Ovary (tissue), 7 donors: ENCODE measurements at regions not wholly inside any gene's neighbourhood (a gene's known extent, or its start where the extent isn't known, plus 50 kb on each side); places are given as distances from the start of the nearest gene placed in this dataset.

Experiments
- DNase-seq, 5 donors: peaks; one replicate each; pipeline ENCODE4 v3.0.0-alpha.2; 2019 to 2020
- H3K27ac ChIP-seq, 2 donors: fragments of 200-600 bp; one replicate each; pipeline versions ENCODE4 v1.5.1 to v1.8.0; 2019 to 2022
- H3K27me3 ChIP-seq: fragments of 200-600 bp; one replicate; pipeline ENCODE4 v1.8.0; 2022
- H3K36me3 ChIP-seq: fragments of 200-600 bp; sonication (generic); one replicate; pipeline ENCODE4 v1.5.1; 2019
- H3K4me1 ChIP-seq: one replicate; pipeline ENCODE4 v1.8.1; 2013; ENCODE audit warnings: mild to moderate bottlenecking, moderate library complexity; ENCODE audit not compliant: insufficient read depth
- H3K4me3 ChIP-seq: fragments of 200-600 bp; sonication (generic); one replicate; pipeline ENCODE4 v1.5.1; 2017
- H3K9me3 ChIP-seq, 2 donors: fragments of 200-600 bp in 1 of 2; sonication (generic) in 1 of 2; one replicate each; pipeline versions ENCODE4 v1.5.1 to v1.8.1; 2013 to 2019; ENCODE audit warnings: mild to moderate bottlenecking in 1 of 2, moderate library complexity in 1 of 2
- CTCF ChIP-seq, 3 donors: fragments of 450-650 bp in 2 of 3; fragments of 200-600 bp in 1 of 3; IDR thresholded peaks; one replicate each; pipeline versions ENCODE4 v1.5.1 to v1.8.0; 2016 to 2022; ENCODE audit warnings: antibody characterized with exemption in 3 of 3, mild to moderate bottlenecking in 1 of 3
- EP300 ChIP-seq: sonication (generic); formaldehyde crosslinking; IDR thresholded peaks from one replicate; pipeline ENCODE4 v1.6.1; 2017; ENCODE audit warnings: antibody characterized with exemption
- POLR2A ChIP-seq: fragments of 450-650 bp; IDR thresholded peaks from one replicate; pipeline ENCODE4 v1.6.1; 2017; ENCODE audit warnings: antibody characterized with exemption, mild to moderate bottlenecking, moderate library complexity
- WGBS, 3 donors: extraction: QIAGEN DNeasy Blood & Tissue Kit in 1 of 3; methylation state at CpG; one replicate each; pipeline versions ENCODE4 v1.1.5 to v1.1.7; 2013 to 2017; 5-methylcytosine and 5-hydroxymethylcytosine counted together
- intact Hi-C, 4 donors: fragments of 100-400 bp; cut with DNase I; formaldehyde crosslinking; loops; one replicate each; pipeline versions ENCODE4 v1.11.0 to v1.15.1; 2022 to 2023
- donor health status: DM: no; HTN: no; CAD: no; lungs with moderate emphysema.
- donor health status: DM: no; HTN: no; CAD: no.
- donor health status: Bipolar disorder and iron deficiency.
- donor health status: DM: no; HTN: no; CAD: no.
- donor health status: DM: yes; HTN: yes; CAD: no.

GRCh38 chr6:9062596-9062995 lies 627.3 kb upstream of the SLC35B3 start:
- H3K27me3 ChIP-seq: no peaks in the 10 kb centered on the region
- intact Hi-C loops: no loop called here
- WGBS, 3 donors: 67 to 71% (median 69%) methylated on average over 2 of the region's 2 CpGs
- H3K9me3 ChIP-seq: no peaks in the 10 kb centered on the region
- H3K4me3 ChIP-seq: no peak overlapping the region
- H3K4me1 ChIP-seq: no peaks in the 10 kb centered on the region
- no peak for DNase-seq
- TF ChIP-seq CTCF (IDR thresholded peaks at IDR 0.05) (no peak), POLR2A (no peak), EP300 (no peak)
- H3K27ac ChIP-seq: no peak overlapping the region
- H3K36me3 ChIP-seq: no peaks in the 10 kb centered on the region

- Histone ChIP-seq H3K4me1 (no peaks in the 10 kb centered on the region), H3K36me3 (no peaks in the 10 kb centered on the region), H3K27ac (no peak overlapping the region), H3K27me3 (no peaks in the 10 kb centered on the region), H3K9me3 (no peaks in the 10 kb centered on the region), H3K4me3 (no peak overlapping the region)
- no peak for TF ChIP-seq CTCF (IDR thresholded peaks at IDR 0.05)
- TF ChIP-seq POLR2A: no peak
- TF ChIP-seq EP300: no peak
- 62 to 76% (median 63%) methylated on average over 2 of the region's 2 CpGs for WGBS, 3 donors
- intact Hi-C loops: no loop called here
- no peak for DNase-seq
Observed at GRCh38 chr6:9057937-9058336, 622.6 kb upstream of the SLC35B3 start.

- intact Hi-C loops: no loop called here
- H3K9me3 ChIP-seq: no peaks in the 10 kb centered on the region
- TF ChIP-seq CTCF (IDR thresholded peaks at IDR 0.05) (no peak), EP300 (no peak), POLR2A (no peak)
- H3K27ac ChIP-seq: no peak overlapping the region
- no peaks in the 10 kb centered on the region for H3K36me3 ChIP-seq
- DNase-seq: no peak
- no peaks in the 10 kb centered on the region for H3K27me3 ChIP-seq
- no peak overlapping the region for H3K4me3 ChIP-seq
- 38 to 47% (median 43%) methylated on average over 2 of the region's 2 CpGs for WGBS, 3 donors
- H3K4me1 ChIP-seq: no peaks in the 10 kb centered on the region
Observed at GRCh38 chr6:9056556-9056955, 621.2 kb upstream of the SLC35B3 start.

GRCh38 chr6:9044426-9044825 lies 609.1 kb upstream of the SLC35B3 start:
- H3K4me1 ChIP-seq: no peaks in the 10 kb centered on the region
- no peak overlapping the region for H3K4me3 ChIP-seq
- H3K27ac ChIP-seq: no peak overlapping the region
- TF ChIP-seq EP300 (no peak), POLR2A (no peak), CTCF (IDR thresholded peaks at IDR 0.05) (no peak)
- no peaks in the 10 kb centered on the region for H3K9me3 ChIP-seq
- 73 to 81% (median 74%) methylated on average over 3 of the region's 3 CpGs for WGBS, 3 donors
- no peaks in the 10 kb centered on the region for H3K36me3 ChIP-seq
- no peaks in the 10 kb centered on the region for H3K27me3 ChIP-seq
- intact Hi-C loops: no loop called here
- no peak for DNase-seq

GRCh38 chr6:9040718-9041117 lies 605.4 kb upstream of the SLC35B3 start:
- no peak overlapping the region for H3K27ac ChIP-seq
- WGBS, 3 donors: 94 to 95% (median 95%) methylated on average over 33 to 36 of the region's 36 CpGs
- DNase-seq: no peak
- H3K36me3 ChIP-seq: no peaks in the 10 kb centered on the region
- TF ChIP-seq EP300 (no peak), POLR2A (no peak), CTCF (IDR thresholded peaks at IDR 0.05) (no peak)
- H3K27me3 ChIP-seq: no peaks in the 10 kb centered on the region
- no peaks in the 10 kb centered on the region for H3K4me1 ChIP-seq
- intact Hi-C loops: no loop called here
- H3K9me3 ChIP-seq: no peaks in the 10 kb centered on the region
- H3K4me3 ChIP-seq: no peak overlapping the region
